HG03442 (cell line): ENCODE measurements at regions not wholly inside any gene's neighbourhood (a gene's known extent, or its start where the extent isn't known, plus 50 kb on each side); places are given as distances from the start of the nearest gene placed in this dataset.
"Not testable (repeated sequence)": the region's sequence is repeated elsewhere in the genome, so short reads cannot be mapped to it uniquely, and the experiment has no call there.

Source experiments
- ATAC-seq: cut with Tn5 transposase; IDR thresholded peaks from one replicate; pipeline ENCODE4 v1.9.1; 2021; ENCODE audit warnings: mild to moderate bottlenecking, moderate library complexity; ENCODE audit not compliant: unreplicated experiment

- no peak for ATAC-seq
Observed at GRCh38 chr20:53678315-53678989, 84.8 kb upstream of the ZNF217 start.

GRCh38 chr20:53677447-53678314, 84.0 kb upstream of the ZNF217 start:
- ATAC-seq, result no peak

GRCh38 chr20:53676987-53677386, 83.3 kb upstream of the ZNF217 start:
- no peak for ATAC-seq

GRCh38 chr20:53676519-53676822, 82.8 kb upstream of the ZNF217 start:
- no peak for ATAC-seq

- ATAC-seq, result no peak
Observed at GRCh38 chr20:53672484-53673129, 79.0 kb upstream of the ZNF217 start.

GRCh38 chr20:53671370-53671769, 77.7 kb upstream of the ZNF217 start:
- no peak for ATAC-seq

GRCh38 chr20:53669517-53670313, 76.1 kb upstream of the ZNF217 start:
- not testable (repeated sequence) for ATAC-seq

GRCh38 chr20:53668992-53669391, 75.4 kb upstream of the ZNF217 start:
- no peak for ATAC-seq

- no peak for ATAC-seq
Observed at GRCh38 chr20:53666144-53666543, 72.5 kb upstream of the ZNF217 start.

GRCh38 chr20:53664121-53664520, 70.5 kb upstream of the ZNF217 start:
- ATAC-seq, result no peak

GRCh38 chr20:53663521-53663920, 69.9 kb upstream of the ZNF217 start:
- not testable (repeated sequence) for ATAC-seq

GRCh38 chr20:53662595-53662994, 69.0 kb upstream of the ZNF217 start:
- ATAC-seq, result no peak

GRCh38 chr20:53660947-53661381, 67.3 kb upstream of the ZNF217 start:
- peak; percentile 43 for ATAC-seq

GRCh38 chr20:53660078-53660909, 66.7 kb upstream of the ZNF217 start:
- ATAC-seq, result peak; percentile 6

- ATAC-seq, result no peak
Observed at GRCh38 chr20:53658973-53659372, 65.3 kb upstream of the ZNF217 start.

- no peak for ATAC-seq
Observed at GRCh38 chr20:53658322-53658721, 64.7 kb upstream of the ZNF217 start.

GRCh38 chr20:53657732-53658131, 64.1 kb upstream of the ZNF217 start:
- no peak for ATAC-seq

- ATAC-seq, result no peak
Observed at GRCh38 chr20:53657279-53657678, 63.6 kb upstream of the ZNF217 start.

GRCh38 chr20:53656293-53657202, 62.9 kb upstream of the ZNF217 start:
- no peak for ATAC-seq
